NCI-H226 (cell line): ENCODE measurements at regions not wholly inside any gene's neighbourhood (a gene's known extent, or its start where the extent isn't known, plus 50 kb on each side); places are given as distances from the start of the nearest gene placed in this dataset.
"Not testable (repeated sequence)": the region's sequence is repeated elsewhere in the genome, so short reads cannot be mapped to it uniquely, and the experiment has no call there.

ENCODE experiments used
- DNase-seq: peaks from one replicate; pipeline ENCODE4 v3.0.0-alpha.2; 2015

- no peak for DNase-seq
These were observed 52.1 kb downstream of the CARTPT start for GRCh38 chr5:71771191-71771590.

- no peak for DNase-seq
These were observed 59.7 kb downstream of the CARTPT start for GRCh38 chr5:71778678-71779276.

- DNase-seq, result no peak
These were observed 61.5 kb downstream of the CARTPT start for GRCh38 chr5:71780597-71780996.

GRCh38 chr5:71782393-71782770 lies 63.3 kb downstream of the CARTPT start:
- no peak for DNase-seq

- peak; percentile 47 for DNase-seq
These were observed 64.0 kb downstream of the CARTPT start for GRCh38 chr5:71782771-71783770.

GRCh38 chr5:71783891-71784290 lies 64.8 kb downstream of the CARTPT start:
- no peak for DNase-seq

- DNase-seq, result no peak
These were observed 67.4 kb downstream of the CARTPT start for GRCh38 chr5:71786337-71787055.

- no peak for DNase-seq
These were observed 69.7 kb downstream of the CARTPT start for GRCh38 chr5:71788794-71789193.

GRCh38 chr5:71789746-71790145 lies 70.7 kb downstream of the CARTPT start:
- DNase-seq, result no peak

GRCh38 chr5:71790433-71790832 lies 71.4 kb downstream of the CARTPT start:
- DNase-seq, result no peak

GRCh38 chr5:71792041-71792440 lies 73.0 kb downstream of the CARTPT start:
- not testable (repeated sequence) for DNase-seq

- DNase-seq, result no peak
These were observed 75.1 kb downstream of the CARTPT start for GRCh38 chr5:71794061-71794695.

GRCh38 chr5:71802673-71803072 lies 83.6 kb downstream of the CARTPT start:
- DNase-seq, result no peak

- no peak for DNase-seq
These were observed 87.6 kb downstream of the CARTPT start for GRCh38 chr5:71806711-71807110.

- no peak for DNase-seq
These were observed 88.8 kb downstream of the CARTPT start for GRCh38 chr5:71807909-71808308.

- no peak for DNase-seq
These were observed 90.4 kb downstream of the CARTPT start for GRCh38 chr5:71809446-71809845.

- no peak for DNase-seq
These were observed 90.9 kb downstream of the CARTPT start for GRCh38 chr5:71810023-71810422.

- no peak for DNase-seq
These were observed 91.6 kb downstream of the CARTPT start for GRCh38 chr5:71810471-71811195.

- DNase-seq, result no peak
These were observed 92.7 kb downstream of the CARTPT start for GRCh38 chr5:71811779-71812178.

GRCh38 chr5:71816307-71816706 lies 97.2 kb downstream of the CARTPT start:
- DNase-seq, result no peak

- no peak for DNase-seq
These were observed 98.8 kb downstream of the CARTPT start for GRCh38 chr5:71817891-71818290.

- no peak for DNase-seq
These were observed 102.0 kb downstream of the CARTPT start for GRCh38 chr5:71821029-71821428.
